Neural crest cell (in vitro differentiated cells): ENCODE measurements at regions not wholly inside any gene's neighbourhood (a gene's known extent, or its start where the extent isn't known, plus 50 kb on each side); places are given as distances from the start of the nearest gene placed in this dataset.

ENCODE experiments used
- DNase-seq: peaks from one replicate; pipeline ENCODE4 v3.0.0; 2021; ENCODE audit warnings: low read depth, mixed read lengths, low spot score
- H3K27ac Mint-ChIP-seq: one replicate; pipeline ENCODE4 v1.8.0; 2021; ENCODE audit warnings: mild to moderate bottlenecking, mixed read lengths; ENCODE audit not compliant: unreplicated experiment
- H3K27me3 Mint-ChIP-seq: 2 replicates; pipeline ENCODE4 v1.8.0; 2021; ENCODE audit warnings: low read depth, mild to moderate bottlenecking, mixed read lengths
- H3K36me3 Mint-ChIP-seq: 2 replicates; pipeline ENCODE4 v1.8.0; 2021; ENCODE audit warnings: low read depth, mild to moderate bottlenecking, mixed read lengths
- H3K4me1 Mint-ChIP-seq: 2 replicates; pipeline ENCODE4 v1.8.0; 2021; ENCODE audit warnings: mixed read lengths
- H3K4me3 Mint-ChIP-seq: one replicate; pipeline ENCODE4 v1.8.0; 2021; ENCODE audit warnings: mild to moderate bottlenecking, mixed read lengths
- H3K9me3 Mint-ChIP-seq: 2 replicates; pipeline ENCODE4 v1.8.0; 2021; ENCODE audit warnings: mixed read lengths
- TF ChIP-seq, protein P1 (sequence below): fragments of 200-600 bp; sonication (generic); conservative IDR thresholded peaks from 2 replicates; pipeline ENCODE4 v1.5.0; 2021; ENCODE audit warnings: antibody characterized with exemption, mild to moderate bottlenecking

DNA sequence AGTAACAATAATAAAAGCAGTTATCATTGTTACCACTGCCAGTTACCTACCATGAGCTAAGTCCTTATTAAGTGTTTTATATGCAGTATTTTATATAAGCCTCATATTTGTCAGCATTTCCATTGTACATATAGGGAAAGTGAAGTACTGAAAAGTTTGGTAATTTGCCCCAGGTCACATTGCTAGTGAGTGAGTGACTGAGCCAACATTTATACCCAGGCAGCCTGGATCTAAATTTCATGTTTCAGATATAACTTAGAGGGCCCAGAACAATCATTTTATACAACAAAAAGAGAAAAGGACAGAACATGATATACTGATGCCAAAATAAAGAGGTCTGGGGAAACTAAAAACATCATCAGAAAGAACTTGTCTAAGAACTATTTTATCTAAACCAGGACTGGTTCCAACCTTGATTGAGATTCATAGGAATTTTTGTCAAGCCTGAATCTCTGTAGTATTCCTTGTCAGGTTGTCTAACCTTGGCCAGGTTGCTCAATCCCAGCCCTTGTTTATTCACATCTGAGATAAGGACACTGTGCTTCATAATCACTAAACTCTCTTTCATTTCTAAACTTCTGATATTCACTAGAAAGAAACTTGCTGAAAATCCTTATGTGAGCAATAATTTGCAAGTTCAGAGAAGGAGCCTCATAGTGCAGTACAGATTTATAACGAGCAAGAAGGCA is 308.2 kb downstream of the IPMK start:
- Mint-ChIP-seq H3K27ac (no peak overlapping the region), H3K27me3 (no peaks in the 10 kb centered on the region), H3K4me1 (no peaks in the 10 kb centered on the region), H3K4me3 (no peak overlapping the region), H3K36me3 (no peaks in the 10 kb centered on the region), H3K9me3 (no peaks in the 10 kb centered on the region)
- TF ChIP-seq, protein P1, sequence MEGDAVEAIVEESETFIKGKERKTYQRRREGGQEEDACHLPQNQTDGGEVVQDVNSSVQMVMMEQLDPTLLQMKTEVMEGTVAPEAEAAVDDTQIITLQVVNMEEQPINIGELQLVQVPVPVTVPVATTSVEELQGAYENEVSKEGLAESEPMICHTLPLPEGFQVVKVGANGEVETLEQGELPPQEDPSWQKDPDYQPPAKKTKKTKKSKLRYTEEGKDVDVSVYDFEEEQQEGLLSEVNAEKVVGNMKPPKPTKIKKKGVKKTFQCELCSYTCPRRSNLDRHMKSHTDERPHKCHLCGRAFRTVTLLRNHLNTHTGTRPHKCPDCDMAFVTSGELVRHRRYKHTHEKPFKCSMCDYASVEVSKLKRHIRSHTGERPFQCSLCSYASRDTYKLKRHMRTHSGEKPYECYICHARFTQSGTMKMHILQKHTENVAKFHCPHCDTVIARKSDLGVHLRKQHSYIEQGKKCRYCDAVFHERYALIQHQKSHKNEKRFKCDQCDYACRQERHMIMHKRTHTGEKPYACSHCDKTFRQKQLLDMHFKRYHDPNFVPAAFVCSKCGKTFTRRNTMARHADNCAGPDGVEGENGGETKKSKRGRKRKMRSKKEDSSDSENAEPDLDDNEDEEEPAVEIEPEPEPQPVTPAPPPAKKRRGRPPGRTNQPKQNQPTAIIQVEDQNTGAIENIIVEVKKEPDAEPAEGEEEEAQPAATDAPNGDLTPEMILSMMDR = no peak
- no peak for DNase-seq

DNA sequence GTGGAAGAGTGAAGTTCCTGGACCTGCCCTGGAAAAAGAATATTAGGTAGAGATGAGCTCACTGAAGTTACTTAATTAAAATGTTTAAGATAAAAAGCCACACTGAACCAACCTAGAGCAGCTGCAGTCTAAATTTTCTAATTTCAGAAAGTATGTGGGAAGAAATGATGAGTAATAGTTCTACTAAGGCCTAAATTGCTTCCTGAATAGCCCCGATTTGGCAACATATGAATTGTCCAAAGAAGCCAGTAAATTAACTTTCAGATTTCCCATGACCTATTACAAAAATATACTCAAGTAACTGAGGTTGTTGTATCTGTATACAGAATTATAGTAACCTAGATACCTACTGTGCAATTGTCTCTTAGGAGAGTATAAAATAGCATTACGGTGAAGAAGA is 312.6 kb downstream of the IPMK start:
- TF ChIP-seq, protein P1 = no peak
- H3K27me3 Mint-ChIP-seq = no peaks in the 10 kb centered on the region
- H3K9me3 Mint-ChIP-seq = no peaks in the 10 kb centered on the region

GRCh38 chr10:57952741-57953140 is 315.0 kb downstream of the IPMK start:
- Mint-ChIP-seq H3K4me1 (peaks cover 20% of the 10 kb centered on the region), H3K4me3 (no peak overlapping the region), H3K9me3 (no peaks in the 10 kb centered on the region), H3K27ac (no peak overlapping the region), H3K36me3 (no peaks in the 10 kb centered on the region), H3K27me3 (no peaks in the 10 kb centered on the region)
- DNase-seq = no peak
- TF ChIP-seq, protein P1 = no peak

More for the DNA sequence above, 312.6 kb downstream of the IPMK start:
- no peak for DNase-seq
- H3K4me1 Mint-ChIP-seq = peaks cover 11% of the 10 kb centered on the region
- H3K27ac Mint-ChIP-seq = no peak overlapping the region
- no peak overlapping the region for H3K4me3 Mint-ChIP-seq
- H3K36me3 Mint-ChIP-seq = no peaks in the 10 kb centered on the region

GRCh38 chr10:57950442-57950974 is 317.2 kb downstream of the IPMK start:
- H3K27ac Mint-ChIP-seq = no peak overlapping the region
- no peaks in the 10 kb centered on the region for H3K36me3 Mint-ChIP-seq
- no peak overlapping the region for H3K4me3 Mint-ChIP-seq
- no peak for DNase-seq
- H3K9me3 Mint-ChIP-seq = no peaks in the 10 kb centered on the region
- no peaks in the 10 kb centered on the region for H3K27me3 Mint-ChIP-seq
- peaks cover 20% of the 10 kb centered on the region for H3K4me1 Mint-ChIP-seq
- TF ChIP-seq, protein P1 = no peak

- Mint-ChIP-seq H3K9me3 (no peaks in the 10 kb centered on the region), H3K36me3 (no peaks in the 10 kb centered on the region), H3K27me3 (no peaks in the 10 kb centered on the region), H3K4me3 (no peak overlapping the region), H3K4me1 (peaks cover 20% of the 10 kb centered on the region), H3K27ac (no peak overlapping the region)
- TF ChIP-seq, protein P1 = no peak
- DNase-seq = no peak
These were observed 318.9 kb downstream of the IPMK start for GRCh38 chr10:57948796-57949195.
